ENCODE measurements at regions not wholly inside any gene's neighbourhood (a gene's known extent, or its start where the extent isn't known, plus 50 kb on each side); places are given as distances from the start of the nearest gene placed in this dataset.
"Not testable (repeated sequence)": the region's sequence is repeated elsewhere in the genome, so short reads cannot be mapped to it uniquely, and the experiment has no call there.

DNA sequence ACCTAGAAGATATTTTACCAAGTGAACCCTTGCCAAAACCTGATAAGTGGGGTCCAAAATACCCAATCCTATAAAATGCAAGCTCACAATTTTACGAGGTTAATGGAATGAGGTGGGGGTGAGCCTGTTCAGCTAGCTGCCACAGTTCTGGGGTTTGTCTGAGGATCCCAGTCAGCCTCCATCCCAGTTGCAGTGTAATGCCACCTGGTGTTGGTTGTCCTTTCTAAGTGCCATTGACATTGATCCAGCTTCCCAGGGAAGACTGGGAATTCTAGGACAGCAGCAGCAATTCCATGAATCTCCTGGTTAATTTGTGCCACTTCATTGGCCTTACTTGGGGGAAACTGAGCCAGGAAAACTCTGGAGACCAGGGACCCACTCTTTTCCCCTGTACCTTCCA, 298.3 kb downstream of the RWDD3 start:
- Histone ChIP-seq H3K27me3 (ENCODE audit: control insufficient read depth, insufficient read depth, low read length) (no peaks in the 10 kb centered on the region), H3K36me3 (ENCODE audit: control insufficient read depth, insufficient read depth, low read length) (no peaks in the 10 kb centered on the region), H3K4me3 (ENCODE audit: low read depth, low read length) (no peak overlapping the region)
- TF ChIP-seq, protein P1, sequence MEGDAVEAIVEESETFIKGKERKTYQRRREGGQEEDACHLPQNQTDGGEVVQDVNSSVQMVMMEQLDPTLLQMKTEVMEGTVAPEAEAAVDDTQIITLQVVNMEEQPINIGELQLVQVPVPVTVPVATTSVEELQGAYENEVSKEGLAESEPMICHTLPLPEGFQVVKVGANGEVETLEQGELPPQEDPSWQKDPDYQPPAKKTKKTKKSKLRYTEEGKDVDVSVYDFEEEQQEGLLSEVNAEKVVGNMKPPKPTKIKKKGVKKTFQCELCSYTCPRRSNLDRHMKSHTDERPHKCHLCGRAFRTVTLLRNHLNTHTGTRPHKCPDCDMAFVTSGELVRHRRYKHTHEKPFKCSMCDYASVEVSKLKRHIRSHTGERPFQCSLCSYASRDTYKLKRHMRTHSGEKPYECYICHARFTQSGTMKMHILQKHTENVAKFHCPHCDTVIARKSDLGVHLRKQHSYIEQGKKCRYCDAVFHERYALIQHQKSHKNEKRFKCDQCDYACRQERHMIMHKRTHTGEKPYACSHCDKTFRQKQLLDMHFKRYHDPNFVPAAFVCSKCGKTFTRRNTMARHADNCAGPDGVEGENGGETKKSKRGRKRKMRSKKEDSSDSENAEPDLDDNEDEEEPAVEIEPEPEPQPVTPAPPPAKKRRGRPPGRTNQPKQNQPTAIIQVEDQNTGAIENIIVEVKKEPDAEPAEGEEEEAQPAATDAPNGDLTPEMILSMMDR (IDR thresholded peaks at IDR 0.05; ENCODE audit: insufficient read depth, low read length, poor library complexity, severe bottlenecking) = no peak
- no peak for DNase-seq (ENCODE audit: low read depth)

DNA sequence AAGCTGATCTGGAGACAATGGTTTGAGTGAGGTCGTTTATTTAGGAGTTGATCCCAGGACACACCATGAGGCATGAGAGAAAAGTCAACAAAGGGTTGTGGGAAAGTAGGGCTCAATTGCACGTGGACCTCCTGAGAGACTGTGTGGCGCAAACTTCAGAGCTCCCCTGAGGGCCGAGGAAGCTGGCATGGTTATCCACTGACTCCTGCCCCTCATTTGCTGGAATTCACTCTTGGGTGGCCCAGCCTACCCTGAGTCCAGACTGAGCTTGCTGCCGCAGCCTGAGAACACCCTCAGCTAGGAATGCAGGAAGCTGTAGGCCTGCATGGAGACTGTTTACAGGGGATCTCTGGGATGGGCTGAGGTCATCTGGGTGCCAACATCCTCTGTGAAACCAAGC, 301.0 kb downstream of the RWDD3 start:
- TF ChIP-seq, protein P1 (IDR thresholded peaks at IDR 0.05; ENCODE audit: insufficient read depth, low read length, poor library complexity, severe bottlenecking) = no peak

DNA sequence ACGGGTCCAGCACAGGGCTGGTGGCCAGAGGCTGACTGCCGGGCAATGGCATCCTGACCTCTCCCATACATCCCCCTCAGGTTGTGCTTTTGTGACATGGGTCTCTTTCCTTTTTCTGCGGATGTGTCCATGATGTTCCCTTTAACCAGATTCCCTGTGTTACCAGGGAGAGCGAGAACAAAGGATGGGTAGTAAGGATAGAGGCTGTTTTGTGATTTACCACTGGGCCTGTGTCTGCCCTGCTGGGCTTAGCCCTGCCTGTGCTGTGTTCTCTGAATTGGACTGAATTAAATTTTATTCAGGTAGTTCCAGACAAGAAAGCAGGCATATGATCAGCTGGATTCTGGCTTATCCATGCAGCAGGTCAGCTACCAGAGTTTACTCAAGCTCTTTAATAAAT, 301.6 kb downstream of the RWDD3 start:
- TF ChIP-seq, protein P1 (IDR thresholded peaks at IDR 0.05; ENCODE audit: insufficient read depth, low read length, poor library complexity, severe bottlenecking) = no peak
- H3K36me3 ChIP-seq (ENCODE audit: control insufficient read depth, insufficient read depth, low read length) = no peaks in the 10 kb centered on the region
- H3K4me3 ChIP-seq (ENCODE audit: low read depth, low read length) = no peak overlapping the region
- DNase-seq (ENCODE audit: low read depth) = no peak
- no peaks in the 10 kb centered on the region for H3K27me3 ChIP-seq (ENCODE audit: control insufficient read depth, insufficient read depth, low read length)

More for the DNA sequence above, 301.0 kb downstream of the RWDD3 start:
- no peak overlapping the region for H3K4me3 ChIP-seq (ENCODE audit: low read depth, low read length)
- no peaks in the 10 kb centered on the region for H3K27me3 ChIP-seq (ENCODE audit: control insufficient read depth, insufficient read depth, low read length)
- DNase-seq (ENCODE audit: low read depth) = no peak
- no peaks in the 10 kb centered on the region for H3K36me3 ChIP-seq (ENCODE audit: control insufficient read depth, insufficient read depth, low read length)

DNA sequence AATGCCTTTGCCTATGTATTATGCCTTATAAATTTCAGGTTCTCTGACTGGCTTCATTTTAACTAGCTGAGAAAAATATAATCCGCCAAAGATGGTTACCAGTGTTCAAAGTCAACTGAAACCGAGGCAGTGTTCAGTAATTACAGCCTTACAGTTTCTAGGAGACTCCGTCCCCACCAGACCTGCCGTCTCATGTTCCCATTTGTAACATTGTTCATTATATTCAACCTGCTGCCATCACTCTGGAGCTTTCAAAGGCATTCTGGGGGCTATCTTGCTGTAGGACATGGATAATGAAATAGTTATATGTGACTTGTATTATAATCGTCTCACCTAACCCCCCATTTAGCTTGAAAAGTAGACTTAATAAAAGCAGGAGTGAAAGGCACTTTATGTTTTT, 302.5 kb downstream of the RWDD3 start:
- H3K36me3 ChIP-seq (ENCODE audit: control insufficient read depth, insufficient read depth, low read length) = no peaks in the 10 kb centered on the region
- no peak overlapping the region for H3K4me3 ChIP-seq (ENCODE audit: low read depth, low read length)
- no peaks in the 10 kb centered on the region for H3K27me3 ChIP-seq (ENCODE audit: control insufficient read depth, insufficient read depth, low read length)
- TF ChIP-seq, protein P1 (IDR thresholded peaks at IDR 0.05; ENCODE audit: insufficient read depth, low read length, poor library complexity, severe bottlenecking) = no peak
- no peak for DNase-seq (ENCODE audit: low read depth)

DNA sequence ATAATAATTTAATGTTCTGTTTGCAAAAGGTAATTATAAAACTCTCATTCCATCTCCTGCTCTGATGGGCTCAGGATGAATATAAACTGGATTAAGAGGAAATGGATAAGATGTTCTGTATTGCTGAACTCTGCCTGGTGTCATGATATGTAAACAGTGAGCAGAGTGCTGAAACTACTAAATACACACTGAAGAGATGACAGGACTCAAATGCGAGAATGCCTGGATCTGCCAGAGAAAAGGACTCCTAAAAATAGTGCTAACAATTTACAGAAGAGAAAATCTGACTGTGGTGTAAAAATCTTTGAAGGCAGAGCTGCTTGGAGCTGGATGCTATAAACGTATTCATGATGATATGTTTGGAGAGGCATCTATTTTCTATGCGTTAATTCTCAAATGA, 303.2 kb downstream of the RWDD3 start:
- Histone ChIP-seq H3K4me3 (ENCODE audit: low read depth, low read length) (no peak overlapping the region), H3K27me3 (ENCODE audit: control insufficient read depth, insufficient read depth, low read length) (no peaks in the 10 kb centered on the region), H3K36me3 (ENCODE audit: control insufficient read depth, insufficient read depth, low read length) (no peaks in the 10 kb centered on the region)
- no peak for DNase-seq (ENCODE audit: low read depth)
- TF ChIP-seq, protein P1 (IDR thresholded peaks at IDR 0.05; ENCODE audit: insufficient read depth, low read length, poor library complexity, severe bottlenecking) = no peak

DNA sequence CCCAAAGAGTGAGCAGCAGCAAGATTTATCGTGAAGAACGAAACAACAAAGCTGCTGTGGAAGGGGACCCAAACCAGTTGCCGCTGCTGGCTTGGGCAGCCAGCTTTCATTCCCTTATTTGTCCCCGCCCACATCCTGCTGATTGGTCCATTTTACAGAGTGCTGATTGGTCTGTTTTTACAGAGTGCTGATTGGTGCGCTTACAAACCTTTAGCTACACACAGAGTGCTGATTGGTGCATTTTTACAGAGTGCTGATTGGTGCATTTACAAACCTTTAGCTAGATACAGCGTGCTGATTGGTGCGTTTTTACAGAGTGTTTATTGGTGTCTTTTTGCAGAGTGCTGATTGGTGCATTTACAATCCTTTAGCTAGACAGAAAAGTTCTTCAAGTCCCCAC, 304.2 kb downstream of the RWDD3 start:
- not testable (repeated sequence) for H3K4me3 ChIP-seq (ENCODE audit: low read depth, low read length); H3K27me3 ChIP-seq (ENCODE audit: control insufficient read depth, insufficient read depth, low read length); H3K36me3 ChIP-seq (ENCODE audit: control insufficient read depth, insufficient read depth, low read length); DNase-seq (ENCODE audit: low read depth)
